Stimulated activated naive CD8-positive, alpha-beta T cell treated with anti-CD3 and anti-CD28 coated beads, Interleukin-15, amount 100 ng/mL, for 72 hours (primary cell): ENCODE measurements at regions not wholly inside any gene's neighbourhood (a gene's known extent, or its start where the extent isn't known, plus 50 kb on each side); places are given as distances from the start of the nearest gene placed in this dataset.

Experiments used
- ATAC-seq: fragments of 150-1000 bp; cut with Tn5 transposase; 2 replicates; pipeline ENCODE4 v1.10.0; 2021; ENCODE audit warnings: mild to moderate bottlenecking, moderate library complexity
- DNase-seq, 2 donors: peaks; one replicate each; pipeline ENCODE4 v3.0.0; 2021 to 2022
- H3K27ac Mint-ChIP-seq, 2 donors: one replicate each; pipeline ENCODE4 v1.8.0; 2022; ENCODE audit warnings: mild to moderate bottlenecking in 2 of 2, mixed read lengths in 2 of 2, moderate library complexity in 2 of 2
- H3K27me3 Mint-ChIP-seq: one replicate; pipeline ENCODE4 v1.8.0; 2022; ENCODE audit warnings: mixed read lengths
- H3K4me1 Mint-ChIP-seq: one replicate; pipeline ENCODE4 v1.8.0; 2022; ENCODE audit warnings: mild to moderate bottlenecking, mixed read lengths
- H3K4me3 Mint-ChIP-seq, 2 donors: one replicate each; pipeline ENCODE4 v1.8.0; 2022; ENCODE audit warnings: mild to moderate bottlenecking in 2 of 2, mixed read lengths in 2 of 2, moderate library complexity in 1 of 2
- H3K9me3 Mint-ChIP-seq, 2 donors: one replicate each; pipeline ENCODE4 v1.8.0; 2022; ENCODE audit warnings: mixed read lengths in 2 of 2

DNA sequence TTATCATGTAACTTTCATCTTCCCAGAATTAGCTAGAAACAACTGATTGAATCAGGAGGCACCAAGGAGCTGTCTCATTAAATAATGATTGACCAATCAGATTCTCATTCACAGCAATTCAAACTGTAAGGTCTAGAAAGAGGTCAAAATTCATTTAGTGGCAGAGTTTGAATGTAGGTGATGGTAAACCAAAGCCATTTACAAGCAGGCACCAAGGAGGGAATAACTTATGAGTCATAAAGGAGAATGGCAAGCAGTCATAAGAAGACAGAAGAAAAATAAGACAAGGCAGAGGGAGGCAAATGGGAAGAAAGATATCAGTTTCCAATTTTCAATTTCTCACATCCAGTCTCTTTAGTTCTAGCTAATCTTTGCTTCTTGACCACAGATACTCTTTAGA is 52.9 kb upstream of the DEFB112 start:
- H3K4me1 Mint-ChIP-seq, result no peaks in the 10 kb centered on the region
- no peaks in the 10 kb centered on the region for H3K27me3 Mint-ChIP-seq
- ATAC-seq (no peak), DNase-seq (no peak)
- H3K27ac Mint-ChIP-seq, result no peak overlapping the region
- no peak overlapping the region for H3K4me3 Mint-ChIP-seq
- peaks cover 7 to 14% of the 10 kb centered on the region in 2 donors for H3K9me3 Mint-ChIP-seq

DNA sequence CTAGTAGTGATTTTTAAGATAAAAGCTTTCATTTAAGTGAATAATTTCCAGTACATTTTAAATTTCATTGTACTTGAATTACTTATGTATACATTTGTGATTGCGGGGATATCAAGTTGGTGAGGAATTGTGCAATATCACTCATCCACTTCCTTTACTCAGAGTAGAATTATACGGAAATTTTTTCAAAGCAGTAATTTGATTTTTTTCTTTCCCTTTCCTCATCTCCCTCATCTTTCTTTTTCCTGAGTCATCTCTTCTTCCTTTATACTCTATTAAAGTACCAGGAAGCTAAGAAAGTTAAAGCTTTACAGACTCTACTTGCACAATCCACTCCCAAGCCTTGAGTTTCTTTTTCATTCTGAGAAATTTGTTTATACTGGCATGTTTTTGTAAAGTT is 60.9 kb upstream of the DEFB112 start:
- Mint-ChIP-seq H3K27ac (no peak overlapping the region), H3K27me3 (no peaks in the 10 kb centered on the region), H3K9me3 (peaks cover 7 to 11% of the 10 kb centered on the region in 2 donors), H3K4me3 (no peak overlapping the region), H3K4me1 (no peaks in the 10 kb centered on the region)
- ATAC-seq (no peak), DNase-seq (no peak)

DNA sequence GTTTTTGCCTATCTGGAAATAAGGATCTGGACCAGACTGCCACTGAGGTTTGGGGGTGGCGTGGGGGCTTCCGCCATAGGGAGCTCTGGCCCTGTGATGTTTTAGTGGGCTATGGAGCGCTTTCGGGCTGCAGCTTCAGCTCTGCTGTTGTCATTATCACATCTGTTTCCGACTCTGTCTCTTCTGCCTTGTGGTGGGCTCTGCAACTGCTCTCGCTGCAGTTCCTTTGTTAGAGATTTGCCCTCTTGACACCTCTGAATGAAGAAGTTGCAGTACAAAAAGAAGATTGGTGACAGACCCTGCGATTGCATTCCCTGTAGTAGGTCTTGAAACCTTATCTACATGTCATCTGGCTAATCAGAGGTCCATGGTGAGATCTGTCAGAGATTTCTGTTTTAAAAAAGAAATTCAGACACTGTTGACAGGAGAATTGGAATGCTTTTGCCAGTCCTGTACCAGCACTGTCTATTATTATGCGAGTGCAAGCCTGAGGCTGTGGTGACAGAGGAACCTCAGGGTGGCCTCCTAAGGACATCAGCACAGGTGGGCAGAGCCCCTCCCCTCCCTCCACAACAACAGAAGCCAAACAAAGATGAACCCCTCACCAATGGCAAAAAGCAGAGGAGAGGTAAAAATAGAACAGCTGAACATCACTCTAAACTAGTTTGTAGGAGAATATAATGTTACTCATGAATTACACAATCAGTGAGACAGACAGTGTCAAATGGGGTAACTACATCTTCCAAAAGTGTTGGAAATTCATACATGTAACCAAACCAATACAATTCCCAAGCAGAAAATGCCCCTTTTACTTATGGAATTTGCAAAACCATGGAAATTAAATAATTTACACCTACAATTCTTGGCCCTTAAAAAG is 63.5 kb upstream of the DEFB112 start:
- ATAC-seq (no peak), DNase-seq (no peak)
- Mint-ChIP-seq H3K27ac (no peak overlapping the region), H3K9me3 (peaks cover 0 to 4% of the 10 kb centered on the region in 2 donors), H3K4me3 (no peak overlapping the region), H3K27me3 (no peaks in the 10 kb centered on the region), H3K4me1 (no peaks in the 10 kb centered on the region)

DNA sequence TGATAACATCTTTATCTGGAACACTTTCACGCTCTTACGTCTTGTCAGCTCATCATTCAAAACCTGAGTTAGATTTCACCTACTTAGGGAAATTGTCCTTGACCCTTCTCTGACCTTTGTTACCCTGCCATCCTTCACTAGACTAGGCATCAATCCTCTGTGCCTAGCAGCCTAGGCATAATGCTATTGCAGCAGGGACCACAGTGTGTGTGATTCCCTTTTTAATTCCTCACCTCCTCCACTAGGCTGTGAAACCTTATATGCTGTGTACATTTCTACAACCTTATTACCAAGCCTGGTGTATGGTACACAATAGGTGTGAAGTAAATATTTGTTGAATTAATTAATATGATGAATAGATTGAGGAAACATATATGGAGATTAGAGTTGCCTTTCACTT is 66.7 kb upstream of the DEFB112 start:
- Mint-ChIP-seq H3K9me3 (peaks cover 0 to 7% of the 10 kb centered on the region in 2 donors), H3K27ac (no peak overlapping the region), H3K4me1 (no peaks in the 10 kb centered on the region), H3K4me3 (no peak overlapping the region), H3K27me3 (no peaks in the 10 kb centered on the region)
- no peak for ATAC-seq
- no peak for DNase-seq

DNA sequence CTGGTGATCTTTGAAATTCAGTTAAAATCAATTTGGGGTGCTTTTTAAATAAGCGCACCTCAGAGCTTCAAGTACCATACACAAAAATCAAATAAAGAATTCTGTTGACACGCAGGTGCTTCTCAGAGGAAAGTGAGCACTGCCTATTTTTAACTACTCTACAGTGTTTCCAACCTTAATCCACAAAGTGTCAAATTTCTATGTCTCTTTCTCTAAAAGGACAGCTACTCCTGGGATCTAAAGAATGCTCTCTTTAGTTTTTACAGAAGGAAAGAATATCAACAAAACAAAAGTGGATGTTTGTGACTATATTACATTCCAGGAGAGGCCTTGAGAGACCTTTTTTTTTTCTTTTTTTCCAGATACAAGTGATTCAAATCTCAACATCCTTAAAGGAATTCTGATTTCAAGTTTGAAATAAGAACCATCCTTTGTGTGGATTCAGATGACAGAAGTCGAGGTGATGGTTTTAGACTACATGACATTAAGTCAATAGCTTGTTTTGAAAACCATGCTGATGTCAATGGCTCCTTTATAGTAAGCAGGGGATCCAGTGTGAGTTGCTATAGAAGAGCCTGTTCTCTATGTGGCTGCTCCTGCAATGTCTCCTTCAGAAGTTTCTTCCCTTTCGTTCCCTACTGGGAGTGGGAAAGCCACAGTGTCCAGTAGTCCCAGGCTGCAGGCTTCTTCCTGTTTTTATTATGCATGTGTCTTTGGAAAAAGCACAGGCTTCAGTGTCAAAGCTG is 67.2 kb upstream of the DEFB112 start:
- Mint-ChIP-seq H3K27me3 (no peaks in the 10 kb centered on the region), H3K4me1 (no peaks in the 10 kb centered on the region), H3K4me3 (no peak overlapping the region), H3K27ac (no peak overlapping the region), H3K9me3 (peaks cover 0 to 7% of the 10 kb centered on the region in 2 donors)
- no peak for DNase-seq
- no peak for ATAC-seq

DNA sequence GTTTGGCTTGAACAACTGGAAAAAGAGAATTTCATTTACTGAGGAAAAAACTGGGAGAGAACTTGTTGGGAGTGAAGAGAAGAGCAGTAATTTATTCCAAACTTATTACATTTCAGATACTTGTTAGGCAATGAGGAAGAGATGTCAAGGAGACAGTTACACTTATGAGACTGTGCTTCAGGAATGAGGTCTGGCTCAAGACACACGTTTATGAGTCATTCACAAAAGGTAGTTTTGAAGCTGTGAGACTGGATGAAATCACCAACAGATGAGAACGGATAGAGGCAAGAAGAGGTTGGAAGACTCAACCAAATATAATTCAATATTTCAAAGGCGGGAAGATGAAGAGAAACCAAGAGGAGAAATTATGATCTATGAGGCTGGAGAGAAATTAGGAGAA is 70.6 kb upstream of the DEFB112 start:
- Mint-ChIP-seq H3K9me3 (peaks cover 0 to 7% of the 10 kb centered on the region in 2 donors), H3K27ac (no peak overlapping the region), H3K4me3 (no peak overlapping the region), H3K27me3 (no peaks in the 10 kb centered on the region), H3K4me1 (no peaks in the 10 kb centered on the region)
- ATAC-seq, result no peak
- DNase-seq, result no peak

DNA sequence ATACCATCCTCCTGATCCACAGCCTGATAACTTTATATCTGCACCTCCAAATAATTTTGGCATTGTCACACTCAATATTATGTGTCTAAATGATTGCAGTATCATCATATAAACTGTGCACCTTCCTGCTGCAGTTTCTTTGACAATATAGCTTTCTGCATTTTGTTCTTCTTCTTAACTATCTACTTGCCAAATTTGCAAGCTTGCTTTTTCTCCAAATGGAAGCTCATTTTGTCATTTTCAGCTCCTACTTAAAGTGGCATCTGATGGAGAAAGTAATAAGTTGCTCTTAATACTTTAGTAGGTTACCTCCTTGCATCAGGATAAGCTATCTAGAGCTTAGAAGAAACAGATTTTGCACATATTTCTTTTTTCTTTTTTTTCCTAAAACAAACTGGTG is 74.0 kb upstream of the DEFB112 start:
- Mint-ChIP-seq H3K27ac (no peak overlapping the region), H3K4me3 (no peak overlapping the region), H3K4me1 (no peaks in the 10 kb centered on the region), H3K27me3 (no peaks in the 10 kb centered on the region), H3K9me3 (peaks cover 0 to 7% of the 10 kb centered on the region in 2 donors)
- ATAC-seq (no peak), DNase-seq (no peak)

DNA sequence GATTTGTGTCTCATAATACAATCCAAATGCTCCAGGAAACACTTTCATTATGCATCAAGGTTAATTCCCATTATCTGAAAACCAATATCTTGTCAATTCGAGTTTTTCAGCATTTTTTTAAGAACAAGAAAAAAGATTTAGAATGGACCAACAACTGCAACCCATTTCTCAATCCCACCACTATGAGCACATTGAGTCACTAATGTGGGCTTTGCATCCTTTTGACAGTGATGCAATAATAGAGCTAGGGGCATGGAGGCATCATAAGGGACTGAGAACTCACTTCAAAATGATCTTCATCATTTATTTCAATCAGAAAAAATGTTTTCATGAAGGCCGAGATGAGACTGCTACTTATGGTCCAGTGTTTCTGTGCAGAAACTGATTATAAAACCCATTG is 74.8 kb upstream of the DEFB112 start:
- no peak overlapping the region for H3K4me3 Mint-ChIP-seq
- ATAC-seq (no peak), DNase-seq (no peak)
- no peaks in the 10 kb centered on the region for H3K4me1 Mint-ChIP-seq
- peaks cover 0 to 7% of the 10 kb centered on the region in 2 donors for H3K9me3 Mint-ChIP-seq
- H3K27me3 Mint-ChIP-seq, result no peaks in the 10 kb centered on the region
- no peak overlapping the region for H3K27ac Mint-ChIP-seq

DNA sequence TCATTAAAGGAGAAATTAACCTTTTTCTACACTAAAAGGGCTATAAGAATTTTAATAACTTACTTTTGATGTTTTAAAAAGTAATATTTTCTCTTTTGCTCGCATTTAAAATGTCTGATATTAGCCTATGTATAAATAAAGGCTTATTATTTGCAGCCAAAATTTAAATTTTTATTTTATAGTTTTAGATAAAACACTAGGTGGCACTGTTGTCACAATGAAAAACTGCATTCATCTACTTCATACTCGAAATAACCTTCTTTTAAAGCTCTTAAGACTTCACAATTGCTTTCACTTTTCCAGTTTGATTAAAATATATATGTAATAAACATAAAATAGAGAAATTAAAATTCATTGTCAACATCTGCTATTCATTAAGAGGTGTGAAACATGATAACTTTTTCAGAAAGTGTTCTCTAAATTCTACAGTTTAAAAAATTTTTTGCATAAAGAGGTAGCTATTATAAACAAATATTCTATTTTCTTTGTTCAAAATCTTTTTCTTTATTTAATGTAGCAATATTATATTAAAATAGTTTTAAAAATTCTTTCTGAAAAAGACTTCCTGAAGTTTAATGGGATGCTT is 78.8 kb upstream of the DEFB112 start:
- Mint-ChIP-seq H3K9me3 (no peaks in the 10 kb centered on the region), H3K27me3 (no peaks in the 10 kb centered on the region), H3K27ac (no peak overlapping the region), H3K4me1 (no peaks in the 10 kb centered on the region), H3K4me3 (no peak overlapping the region)
- ATAC-seq, result no peak
- DNase-seq, result no peak

DNA sequence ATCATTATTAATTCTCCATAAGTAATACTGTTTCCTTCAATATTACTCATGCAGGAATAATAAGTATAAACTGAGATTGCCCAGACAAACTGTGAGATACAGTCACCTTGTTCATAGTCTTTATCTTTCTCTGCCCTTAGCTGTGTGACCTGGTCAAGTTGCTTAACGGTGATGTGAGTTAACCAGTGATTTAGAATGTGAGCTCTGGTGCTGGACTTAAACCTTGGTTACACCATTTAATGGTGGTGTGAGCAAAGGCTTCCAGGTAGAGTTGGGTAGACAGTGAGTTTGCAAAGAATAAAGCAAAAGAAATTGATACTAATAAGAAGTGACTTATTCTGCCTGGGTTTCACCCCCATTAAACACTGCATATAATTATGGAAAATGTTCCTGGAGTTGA is 86.2 kb upstream of the DEFB112 start:
- H3K27ac Mint-ChIP-seq, result no peak overlapping the region
- H3K4me3 Mint-ChIP-seq, result no peak overlapping the region
- no peaks in the 10 kb centered on the region for H3K9me3 Mint-ChIP-seq
- H3K4me1 Mint-ChIP-seq, result no peaks in the 10 kb centered on the region
- no peak for DNase-seq
- ATAC-seq, result no peak
- H3K27me3 Mint-ChIP-seq, result no peaks in the 10 kb centered on the region

DNA sequence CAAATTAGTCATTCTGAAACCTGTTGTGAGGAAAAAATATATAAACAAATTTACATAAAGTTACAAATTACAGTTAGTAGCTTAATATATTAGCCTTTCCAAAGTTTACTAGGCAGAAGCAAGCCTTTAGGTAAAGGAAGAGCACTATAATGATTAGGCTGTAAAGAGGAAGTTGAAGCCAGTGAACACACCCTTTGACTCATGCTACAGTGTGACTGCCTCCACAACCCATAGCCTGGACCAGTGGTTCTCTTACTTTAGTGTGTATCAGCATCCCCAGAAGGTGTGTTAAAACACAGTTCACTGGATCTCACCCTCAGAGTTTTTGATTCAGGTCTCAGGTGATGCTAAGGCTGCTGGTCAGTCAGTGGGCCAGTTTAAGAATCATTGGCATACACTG is 91.4 kb upstream of the DEFB112 start:
- Mint-ChIP-seq H3K27me3 (no peaks in the 10 kb centered on the region), H3K4me3 (no peak overlapping the region), H3K4me1 (no peaks in the 10 kb centered on the region), H3K27ac (no peak overlapping the region), H3K9me3 (no peaks in the 10 kb centered on the region)
- ATAC-seq, result no peak
- no peak for DNase-seq

DNA sequence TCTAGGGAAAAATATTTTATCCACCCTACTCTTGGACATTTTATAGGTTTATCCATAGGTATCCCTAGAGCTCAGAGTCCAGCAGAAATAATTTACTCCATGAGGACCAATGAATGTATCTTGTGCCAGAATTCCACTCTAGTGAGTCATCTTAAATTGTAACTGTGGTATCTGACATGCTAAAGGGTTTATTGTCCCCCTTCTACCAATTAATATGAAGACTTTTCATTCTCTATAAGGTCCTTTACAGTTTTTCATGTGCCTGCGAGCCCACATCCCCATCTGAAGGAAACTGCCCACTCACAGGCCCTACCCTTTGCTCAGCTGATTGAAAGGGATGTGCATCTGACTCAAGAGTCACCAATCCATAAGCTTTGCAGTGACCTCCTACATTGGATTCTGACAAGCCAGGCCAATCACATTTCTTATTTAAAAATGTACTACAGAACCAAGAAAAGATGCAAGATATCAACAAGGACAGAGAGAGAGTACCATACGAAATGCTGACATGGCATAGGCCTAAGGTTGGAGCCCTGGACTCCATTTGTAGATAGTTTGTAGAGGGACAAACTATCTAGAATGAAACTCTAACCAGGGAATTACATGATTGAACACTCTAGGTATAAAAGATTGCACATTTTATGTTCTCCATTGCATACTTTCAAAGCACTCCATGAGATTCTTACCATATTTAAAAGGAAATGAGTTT is 93.4 kb upstream of the DEFB112 start:
- no peaks in the 10 kb centered on the region for H3K27me3 Mint-ChIP-seq
- DNase-seq, result no peak
- no peak overlapping the region for H3K4me3 Mint-ChIP-seq
- H3K27ac Mint-ChIP-seq, result no peak overlapping the region
- no peaks in the 10 kb centered on the region for H3K4me1 Mint-ChIP-seq
- no peaks in the 10 kb centered on the region for H3K9me3 Mint-ChIP-seq
- no peak for ATAC-seq

DNA sequence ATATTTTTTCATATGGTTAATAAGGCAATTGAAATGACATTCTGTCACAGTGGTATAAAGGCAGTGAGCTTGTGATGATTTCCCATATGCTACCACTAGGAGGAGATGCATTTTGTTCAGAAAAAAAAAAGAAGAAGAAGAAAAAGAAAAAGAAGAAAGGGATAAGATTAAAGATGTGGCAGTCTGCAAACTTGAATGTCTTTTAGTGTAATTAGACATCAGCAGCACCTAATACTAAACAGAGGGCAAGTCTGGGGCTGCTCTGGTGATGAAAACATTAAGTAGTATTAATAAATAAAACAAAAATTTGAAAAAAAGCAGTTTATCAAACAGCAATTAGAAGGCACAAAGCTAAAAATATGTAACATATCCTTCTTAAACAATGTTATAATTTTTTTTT is 95.4 kb upstream of the DEFB112 start:
- ATAC-seq (no peak), DNase-seq (no peak)
- Mint-ChIP-seq H3K4me3 (no peak overlapping the region), H3K4me1 (no peaks in the 10 kb centered on the region), H3K9me3 (no peaks in the 10 kb centered on the region), H3K27me3 (no peaks in the 10 kb centered on the region), H3K27ac (no peak overlapping the region)

DNA sequence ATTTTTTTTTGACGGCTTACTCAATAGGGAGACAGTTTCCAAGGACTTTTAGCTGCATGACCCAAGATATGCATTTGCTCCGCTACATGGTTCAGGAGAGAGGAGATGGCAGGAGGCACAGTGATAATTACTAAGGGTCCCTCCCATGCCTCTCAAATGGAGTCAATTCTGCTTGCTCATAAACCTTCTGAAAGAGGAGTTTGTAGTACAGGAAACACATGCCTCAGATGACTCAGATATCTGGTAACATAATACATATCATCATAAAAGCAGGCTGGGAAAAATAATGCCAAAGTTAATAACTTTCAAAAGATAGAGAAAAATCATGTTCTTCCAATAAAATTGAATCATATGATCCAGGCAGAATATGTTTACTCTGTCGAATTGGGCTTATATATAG is 97.6 kb upstream of the DEFB112 start:
- no peak overlapping the region for H3K27ac Mint-ChIP-seq
- ATAC-seq (no peak), DNase-seq (no peak)
- H3K4me1 Mint-ChIP-seq, result no peaks in the 10 kb centered on the region
- H3K9me3 Mint-ChIP-seq, result peaks cover 0 to 3% of the 10 kb centered on the region in 2 donors
- no peak overlapping the region for H3K4me3 Mint-ChIP-seq
- no peaks in the 10 kb centered on the region for H3K27me3 Mint-ChIP-seq

DNA sequence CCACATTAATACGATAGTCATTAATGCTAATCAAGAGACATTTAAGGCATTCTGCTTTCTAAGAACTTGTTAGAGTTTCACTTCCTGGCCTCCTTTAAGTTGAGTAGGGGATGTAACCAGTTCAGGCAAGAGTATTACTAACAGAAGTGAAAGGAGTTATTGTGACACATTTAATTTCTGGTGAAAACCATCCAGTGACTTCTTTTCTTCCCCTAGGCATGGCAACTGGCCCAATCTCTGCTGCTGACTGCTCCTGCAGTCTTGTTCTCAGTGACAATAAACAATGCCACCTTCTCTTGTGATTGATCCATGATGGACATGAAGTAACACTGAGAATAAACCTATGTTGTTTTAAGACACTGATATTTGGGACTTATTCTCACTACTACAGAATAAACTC is 130.9 kb upstream of the DEFB112 start:
- H3K27ac Mint-ChIP-seq, result no peak overlapping the region
- ATAC-seq, result no peak
- peaks cover 14 to 23% of the 10 kb centered on the region in 2 donors for H3K9me3 Mint-ChIP-seq

DNA sequence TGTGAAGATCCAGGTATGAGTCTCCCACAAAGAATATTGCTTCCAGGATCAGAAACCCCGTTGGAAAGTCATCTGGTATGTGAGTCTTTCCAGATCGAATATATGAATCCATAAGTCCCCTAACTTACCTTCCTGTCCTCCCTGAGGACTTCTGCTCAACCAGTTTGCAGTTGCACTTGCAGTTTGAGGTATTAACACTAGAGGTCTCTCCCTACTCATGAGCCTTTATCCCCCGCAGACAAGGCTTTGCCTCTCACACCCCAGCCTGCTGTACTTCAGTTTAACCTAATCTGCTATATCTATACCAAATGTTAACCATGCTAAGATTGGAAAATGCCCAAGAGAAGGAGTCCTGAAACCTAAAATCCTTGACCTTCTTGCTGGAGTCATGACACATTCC is 135.3 kb upstream of the DEFB112 start:
- no peaks in the 10 kb centered on the region for H3K4me1 Mint-ChIP-seq
- no peak overlapping the region for H3K27ac Mint-ChIP-seq
- DNase-seq (no peak), ATAC-seq (no peak)
- H3K9me3 Mint-ChIP-seq, result peaks cover 4 to 21% of the 10 kb centered on the region in 2 donors
- no peaks in the 10 kb centered on the region for H3K27me3 Mint-ChIP-seq
- H3K4me3 Mint-ChIP-seq, result no peak overlapping the region

More for the DNA sequence above, 130.9 kb upstream of the DEFB112 start:
- Mint-ChIP-seq H3K27me3 (no peaks in the 10 kb centered on the region), H3K4me3 (no peak overlapping the region), H3K4me1 (no peaks in the 10 kb centered on the region)
- DNase-seq, result no peak
